ENCODE measurements at regions not wholly inside any gene's neighbourhood (a gene's known extent, or its start where the extent isn't known, plus 50 kb on each side); places are given as distances from the start of the nearest gene placed in this dataset.
A peak's percentile ranks its signal among the peaks of the same experiment; 100 is the strongest.

- no peaks in the 10 kb centered on the region for H3K9me3 ChIP-seq (ENCODE audit: low read length)
- H3K4me1 ChIP-seq (ENCODE audit: insufficient read depth, low read length) = no peaks in the 10 kb centered on the region
- no peak overlapping the region for H3K4me3 ChIP-seq (replicated peaks in 1 of 3; ENCODE audit: insufficient read depth in 1 of 3, low read depth in 2 of 3, low read length in 3 of 3)
- no TSS peak for BruUV-seq (replicated peaks)
- no peak for DNase-seq (ENCODE audit: low spot score)
- no peaks in the 10 kb centered on the region for H3K27me3 ChIP-seq (ENCODE audit: control insufficient read depth in 1 of 2, insufficient read depth in 2 of 2, low read length in 2 of 2)
- H3K79me2 ChIP-seq (ENCODE audit: insufficient read depth, low read length) = no peaks in the 10 kb centered on the region
- no peak overlapping the region for H2AFZ ChIP-seq (ENCODE audit: low read length)
- under 1% methylated on average over 5 of the region's 5 CpGs for WGBS (ENCODE audit: low lambda C conversion rate)
- CTCF ChIA-PET (ENCODE audit: low intra/inter-chr PET ratio, low total read pairs) = no interaction called here
- no peak overlapping the region for H3K9ac ChIP-seq (ENCODE audit: insufficient read depth, low read depth, low read length)
- TF ChIP-seq MAFK (conservative IDR thresholded peaks at IDR 0.05 in 1 of 2, IDR thresholded peaks at IDR 0.05 in 1 of 2; ENCODE audit: low read length in 2 of 2) = peak in 1 of 2 experiments; percentile 50; a peak in 2 of 4 replicates
- TF ChIP-seq FOXK2 (IDR thresholded peaks at IDR 0.05) = no peak
- TF ChIP-seq MAFF (IDR thresholded peaks at IDR 0.05; ENCODE audit: low read depth, low read length) = 0 out of 2 replicates have a peak, but pooled peaks have one; percentile 13
- H3K27ac ChIP-seq (ENCODE audit: extremely low read length, insufficient read depth, low read length) = no peak overlapping the region
- intact Hi-C loops (cut with micrococcal nuclease; ENCODE audit: unreplicated experiment) = no loop called here
- H3K4me2 ChIP-seq (ENCODE audit: low read depth, low read length) = no peak overlapping the region
- no peaks in the 10 kb centered on the region for H3K36me3 ChIP-seq (replicated peaks in 1 of 2; ENCODE audit: control insufficient read depth in 1 of 2, insufficient read depth in 2 of 2, low read length in 2 of 2)
- FAIRE-seq = no peak
- no peaks in the 10 kb centered on the region for H4K20me1 ChIP-seq (ENCODE audit: insufficient read depth, low read length)
- no peak for ATAC-seq
- in situ Hi-C loops (cut with HindIII; ENCODE audit: extremely low pct_ligation_motif_present, low pct_unique_long_range_greater_than_20kb) = no loop called here
- POLR2A ChIA-PET = no interaction called here
Observed at GRCh38 chr12:63508543-63508942, 159.8 kb downstream of the DPY19L2 start.

- Histone ChIP-seq H2AFZ (ENCODE audit: low read length) (no peak overlapping the region), H3K4me2 (ENCODE audit: low read depth, low read length) (no peak overlapping the region), H3K4me1 (ENCODE audit: insufficient read depth, low read length) (no peaks in the 10 kb centered on the region), H3K79me2 (ENCODE audit: insufficient read depth, low read length) (no peaks in the 10 kb centered on the region), H3K4me3 (replicated peaks in 1 of 3; ENCODE audit: insufficient read depth in 1 of 3, low read depth in 2 of 3, low read length in 3 of 3) (no peak overlapping the region), H3K9me3 (ENCODE audit: low read length) (no peaks in the 10 kb centered on the region), H3K36me3 (replicated peaks in 1 of 2; ENCODE audit: control insufficient read depth in 1 of 2, insufficient read depth in 2 of 2, low read length in 2 of 2) (no peaks in the 10 kb centered on the region), H3K9ac (ENCODE audit: insufficient read depth, low read depth, low read length) (no peak overlapping the region), H3K27ac (ENCODE audit: extremely low read length, insufficient read depth, low read length) (no peak overlapping the region), H3K27me3 (ENCODE audit: control insufficient read depth in 1 of 2, insufficient read depth in 2 of 2, low read length in 2 of 2) (no peaks in the 10 kb centered on the region), H4K20me1 (ENCODE audit: insufficient read depth, low read length) (no peaks in the 10 kb centered on the region)
- intact Hi-C loops (cut with micrococcal nuclease; ENCODE audit: unreplicated experiment) = no loop called here
- no peak for TF ChIP-seq TAF1 (CRISPR knock-in tag; IDR thresholded peaks at IDR 0.05)
- no peak for TF ChIP-seq MEIS2 (CRISPR knock-in tag; IDR thresholded peaks at IDR 0.05)
- no peak for TF ChIP-seq ZNF614 (CRISPR knock-in tag; IDR thresholded peaks at IDR 0.05; ENCODE audit: borderline replicate concordance)
- no peak for TF ChIP-seq AHR (CRISPR knock-in tag; IDR thresholded peaks at IDR 0.05)
- no peak for TF ChIP-seq IRF9 (CRISPR knock-in tag; IDR thresholded peaks at IDR 0.05; ENCODE audit: borderline replicate concordance)
- no peak for TF ChIP-seq ZNF766 (CRISPR knock-in tag; IDR thresholded peaks at IDR 0.05; ENCODE audit: borderline replicate concordance)
- no peak for TF ChIP-seq ZMYM4 (CRISPR knock-in tag; IDR thresholded peaks at IDR 0.05)
- TF ChIP-seq PBX3 (CRISPR knock-in tag; IDR thresholded peaks at IDR 0.05; ENCODE audit: borderline replicate concordance) = no peak
- POLR2A ChIA-PET = no interaction called here
- ATAC-seq (no peak), DNase-seq (ENCODE audit: low spot score) (no peak), FAIRE-seq (no peak)
- 0% methylated on average over 1 of the region's 6 CpGs for WGBS (ENCODE audit: low lambda C conversion rate)
- CTCF ChIA-PET (ENCODE audit: low intra/inter-chr PET ratio, low total read pairs) = no interaction called here
- BruUV-seq (replicated peaks) = no TSS peak
- in situ Hi-C loops (cut with HindIII; ENCODE audit: extremely low pct_ligation_motif_present, low pct_unique_long_range_greater_than_20kb) = no loop called here
Observed at GRCh38 chr12:63499567-63499966, 168.7 kb downstream of the DPY19L2 start.

Data from HepG2 (cell line).